K562 (cell line): ENCODE measurements at regions not wholly inside any gene's neighbourhood (a gene's known extent, or its start where the extent isn't known, plus 50 kb on each side); places are given as distances from the start of the nearest gene placed in this dataset.

Experiments
- ATAC-seq: fragments of 200-7000 bp; cut with Tn5 transposase; 3 replicates; pipeline ENCODE4 v1.9.1; 2020; ENCODE audit warnings: moderate library complexity
- BruUV-seq: library from RNA; stranded (reverse); fragments of 400-500 nt; replicated peaks from 2 replicates; lab custom pipeline; 2021; lab: Mats Ljungman, UMichigan
- CTCF ChIA-PET: fragments of 300-600 bp; formaldehyde crosslinking; extraction: SDS; loops from one replicate; lab custom pipeline; 2021; ENCODE audit warnings: low intra/inter-chr PET ratio; lab: Yijun Ruan, JAX
- POLR2A ChIA-PET: fragments of 300-600, 350-650 bp; sonication (Branson Sonifier 250); formaldehyde crosslinking; extraction: SDS; loops from one replicate; lab custom pipeline; 2021; ENCODE audit warnings: antibody characterized with exemption, inconsistent platforms; lab: Yijun Ruan, JAX
- DNase-seq, 4 experiments: peaks; one replicate each; pipeline versions ENCODE4 v3.0.0 to v3.0.0-alpha.2; 2011 to 2018; ENCODE audit warnings: low spot score in 3 of 4, mixed read lengths in 3 of 4; ENCODE audit errors: extremely low read depth in 1 of 4
- FAIRE-seq: peaks from 2 replicates; lab custom pipeline; 2011; peaks lifted over from hg19 to GRCh38; lab: Jason Lieb, UNC
- H2AFZ ChIP-seq: 2 replicates; pipeline ENCODE4 v1.6.0; 2011; ENCODE audit warnings: low read depth, low read length, control low read depth, inconsistent platforms
- H3K27ac ChIP-seq: fragments of 200-600 bp; 3 replicates; pipeline ENCODE4 v1.8.0; 2011; ENCODE audit warnings: low read depth, mild to moderate bottlenecking, control low read depth, inconsistent platforms, low read length, moderate library complexity, mixed read lengths; ENCODE audit errors: extremely low read depth
- H3K27me3 ChIP-seq, 2 experiments: fragments of 300-600 bp in 1 of 2; 2 replicates in 1 of 2; 3 replicates in 1 of 2; pipeline versions ENCODE4 v1.6.0 to v1.8.0; 2011; ENCODE audit warnings: inconsistent platforms in 2 of 2, low read length in 2 of 2, mild to moderate bottlenecking in 1 of 2, mixed read lengths in 1 of 2, moderate library complexity in 1 of 2; ENCODE audit not compliant: control insufficient read depth in 2 of 2, insufficient read depth in 2 of 2
- H3K36me3 ChIP-seq: fragments of 300-600 bp; 3 replicates; pipeline ENCODE4 v1.8.0; 2011; ENCODE audit warnings: mild to moderate bottlenecking, low read length, inconsistent platforms; ENCODE audit not compliant: control insufficient read depth, insufficient read depth
- H3K4me1 ChIP-seq, 2 experiments: fragments of 200-600 bp in 1 of 2; replicated peaks in 1 of 2; 2 replicates in 1 of 2; 3 replicates in 1 of 2; pipeline versions ENCODE4 v1.5.1 to v1.8.0; 2011; ENCODE audit warnings: inconsistent platforms in 2 of 2, low read length in 2 of 2, mild to moderate bottlenecking in 1 of 2, mixed read lengths in 1 of 2, moderate library complexity in 1 of 2; ENCODE audit not compliant: control insufficient read depth in 2 of 2, insufficient read depth in 2 of 2
- H3K4me2 ChIP-seq: 2 replicates; pipeline ENCODE4 v1.6.1; 2011; ENCODE audit warnings: low read length, control low read depth, inconsistent platforms, mixed read lengths; ENCODE audit not compliant: insufficient read depth
- H3K4me3 ChIP-seq: fragments of 200-600 bp; sonication (generic), shearing (Covaris generic); 2 replicates; pipeline ENCODE4 v1.5.1; 2016; ENCODE audit warnings: control low read depth, inconsistent platforms
- H3K79me2 ChIP-seq: fragments of 200-600 bp; 3 replicates; pipeline ENCODE4 v1.8.0; 2011; ENCODE audit warnings: low read length, inconsistent platforms; ENCODE audit not compliant: control insufficient read depth, insufficient read depth
- H3K9ac ChIP-seq, 2 experiments: 2 replicates each; pipeline versions ENCODE4 v1.6.0 to v1.6.1; 2011; ENCODE audit warnings: low read depth in 2 of 2, low read length in 2 of 2, control low read depth in 1 of 2, inconsistent platforms in 1 of 2, mild to moderate bottlenecking in 1 of 2, mixed read lengths in 1 of 2; ENCODE audit not compliant: insufficient read depth in 1 of 2
- H3K9me1 ChIP-seq: one replicate; pipeline ENCODE4 v1.6.0; 2011; ENCODE audit warnings: inconsistent platforms, mild to moderate bottlenecking, low read length, moderate library complexity; ENCODE audit not compliant: control insufficient read depth, insufficient read depth
- H3K9me3 ChIP-seq: replicated peaks from 2 replicates; pipeline ENCODE4 v1.5.1; 2011; ENCODE audit warnings: low read depth, low read length, inconsistent platforms; ENCODE audit not compliant: control insufficient read depth, insufficient read depth
- H4K20me1 ChIP-seq: replicated peaks from 2 replicates; pipeline ENCODE4 v1.6.1; 2011; ENCODE audit warnings: low read length, inconsistent platforms, mixed read lengths; ENCODE audit not compliant: control insufficient read depth, insufficient read depth
- ARID2 ChIP-seq: fragments of 450-650 bp; IDR thresholded peaks from 2 replicates; pipeline ENCODE4 v1.6.1; 2017; ENCODE audit warnings: antibody characterized with exemption, mild to moderate bottlenecking
- ATF4 ChIP-seq: fragments of 450-650 bp; formaldehyde crosslinking; IDR thresholded peaks from 2 replicates; pipeline ENCODE4 v1.4.0; 2022; ENCODE audit warnings: mild to moderate bottlenecking, moderate library complexity
- FOXA1 ChIP-seq: fragments of 450-650 bp; IDR thresholded peaks from 2 replicates; pipeline ENCODE4 v1.6.1; 2016; ENCODE audit warnings: mild to moderate bottlenecking, borderline replicate concordance
- MEIS2 ChIP-seq: fragments of 450-650 bp; IDR thresholded peaks from 2 replicates; pipeline ENCODE4 v1.6.1; 2014; ENCODE audit warnings: mild to moderate bottlenecking; ENCODE audit not compliant: partially characterized antibody
- POLR2B ChIP-seq: fragments of 450-650 bp; IDR thresholded peaks from 2 replicates; pipeline ENCODE4 v1.6.1; 2018; ENCODE audit warnings: low read depth; ENCODE audit not compliant: partially characterized antibody
- WHSC1 ChIP-seq: IDR thresholded peaks from one replicate; pipeline ENCODE4 v1.6.1; 2012; ENCODE audit warnings: low read length, control low read depth, inconsistent platforms
- ZBTB17 ChIP-seq: fragments of 450-650 bp; formaldehyde crosslinking; IDR thresholded peaks from 2 replicates; pipeline ENCODE4 v1.4.0; 2020; ENCODE audit warnings: mild to moderate bottlenecking
- ZFP1 ChIP-seq: fragments of 450-650 bp; formaldehyde crosslinking; IDR thresholded peaks from 2 replicates; pipeline ENCODE4 v1.4.0; 2020; ENCODE audit warnings: mild to moderate bottlenecking, mixed read lengths
- ZNF280B ChIP-seq: fragments of 250-450 bp; sonication (Bioruptor Pico); IDR thresholded peaks from 2 replicates; pipeline ENCODE4 v1.5.1; 2021; ENCODE audit warnings: mild to moderate bottlenecking
- WGBS: fragments of 100-300 bp; shearing (Covaris generic); methylation state at CpG from one replicate; pipeline ENCODE4 v1.1.6; 2016; ENCODE audit warnings: low coverage, mixed read lengths; ENCODE audit not compliant: insufficient coverage; ENCODE audit errors: missing lambda C conversion rate; 5-methylcytosine and 5-hydroxymethylcytosine counted together
- in situ Hi-C: fragments of 300-500 bp; cut with MboI; formaldehyde crosslinking; loops from 4 replicates; pipeline ENCODE4 v1.15.0; 2018; ENCODE audit warnings: inconsistent platforms, mixed read lengths
- intact Hi-C: fragments of 100-400 bp; cut with micrococcal nuclease; formaldehyde crosslinking; loops from 2 replicates; pipeline ENCODE4 v1.14.2; 2022
- TF ChIP-seq, protein P1 (sequence below): fragments of 450-650 bp; IDR thresholded peaks from one replicate; pipeline ENCODE4 v1.6.1; 2018; ENCODE audit warnings: mild to moderate bottlenecking, moderate library complexity; ENCODE audit not compliant: partially characterized antibody
- TF ChIP-seq, protein P2 (sequence below): sonication (generic); formaldehyde crosslinking; IDR thresholded peaks from 2 replicates; pipeline ENCODE4 v1.8.0; 2022; ENCODE audit warnings: missing genetic modification reagents, mild to moderate bottlenecking, borderline replicate concordance

DNA sequence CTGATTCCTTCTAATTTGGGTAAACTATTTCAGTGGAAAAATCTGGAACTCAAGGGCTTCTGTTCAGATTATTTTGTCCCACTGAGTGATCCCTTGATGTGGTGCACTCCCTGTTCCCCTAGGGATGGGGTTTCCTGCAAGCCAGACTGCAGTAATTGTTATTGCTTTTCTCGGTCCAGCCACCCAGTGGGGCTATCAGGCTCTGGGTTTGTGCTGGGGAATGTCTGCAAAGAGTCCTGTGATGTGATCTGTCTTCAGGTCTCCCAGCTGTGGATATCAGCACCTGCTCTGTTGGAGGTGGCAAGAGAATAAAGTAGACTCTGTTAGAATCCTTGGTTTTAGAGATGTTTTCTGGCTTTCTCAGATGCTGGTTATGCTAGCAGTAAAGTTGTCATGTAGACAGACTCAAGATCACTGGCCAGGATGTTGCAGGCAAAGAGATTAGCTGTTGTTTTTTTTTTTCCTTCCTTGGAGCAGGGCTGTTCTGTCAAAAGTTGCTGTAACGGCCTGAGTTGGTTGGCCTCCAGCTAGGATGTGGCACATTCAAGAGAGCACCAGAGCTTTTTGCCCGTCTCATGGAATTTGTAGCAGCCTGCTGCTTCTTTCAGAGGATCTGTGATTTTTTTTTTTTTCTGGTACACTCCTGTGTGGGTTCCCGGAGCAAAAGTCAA is 1314.0 kb downstream of the PCDH19 start:
- H3K27ac ChIP-seq: no peak overlapping the region
- H4K20me1 ChIP-seq: no peaks in the 10 kb centered on the region
- H2AFZ ChIP-seq: no peak overlapping the region
- no peak overlapping the region for H3K9ac ChIP-seq
- no peaks in the 10 kb centered on the region for H3K79me2 ChIP-seq
- H3K4me3 ChIP-seq: no peak overlapping the region
- POLR2A ChIA-PET: no interaction called here
- no peaks in the 10 kb centered on the region for H3K9me1 ChIP-seq
- no TSS peak for BruUV-seq
- intact Hi-C loops (no loop called here), in situ Hi-C loops (no loop called here)
- DNase-seq: no peak
- H3K4me1 ChIP-seq: no peaks in the 10 kb centered on the region
- WGBS: 0% methylated on average over 2 of the region's 4 CpGs
- CTCF ChIA-PET: no interaction called here
- no peak for ATAC-seq
- H3K27me3 ChIP-seq: no peaks in the 10 kb centered on the region
- TF ChIP-seq ZBTB17 (CRISPR knock-in tag) (no peak), WHSC1 (no peak), ZFP1 (no peak), ZNF280B (no peak), POLR2B (no peak), MEIS2 (no peak), FOXA1 (no peak), ARID2 (no peak), ATF4 (no peak)
- TF ChIP-seq, protein P1, sequence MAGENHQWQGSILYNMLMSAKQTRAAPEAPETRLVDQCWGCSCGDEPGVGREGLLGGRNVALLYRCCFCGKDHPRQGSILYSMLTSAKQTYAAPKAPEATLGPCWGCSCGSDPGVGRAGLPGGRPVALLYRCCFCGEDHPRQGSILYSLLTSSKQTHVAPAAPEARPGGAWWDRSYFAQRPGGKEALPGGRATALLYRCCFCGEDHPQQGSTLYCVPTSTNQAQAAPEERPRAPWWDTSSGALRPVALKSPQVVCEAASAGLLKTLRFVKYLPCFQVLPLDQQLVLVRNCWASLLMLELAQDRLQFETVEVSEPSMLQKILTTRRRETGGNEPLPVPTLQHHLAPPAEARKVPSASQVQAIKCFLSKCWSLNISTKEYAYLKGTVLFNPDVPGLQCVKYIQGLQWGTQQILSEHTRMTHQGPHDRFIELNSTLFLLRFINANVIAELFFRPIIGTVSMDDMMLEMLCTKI: no peak
- TF ChIP-seq, protein P2, sequence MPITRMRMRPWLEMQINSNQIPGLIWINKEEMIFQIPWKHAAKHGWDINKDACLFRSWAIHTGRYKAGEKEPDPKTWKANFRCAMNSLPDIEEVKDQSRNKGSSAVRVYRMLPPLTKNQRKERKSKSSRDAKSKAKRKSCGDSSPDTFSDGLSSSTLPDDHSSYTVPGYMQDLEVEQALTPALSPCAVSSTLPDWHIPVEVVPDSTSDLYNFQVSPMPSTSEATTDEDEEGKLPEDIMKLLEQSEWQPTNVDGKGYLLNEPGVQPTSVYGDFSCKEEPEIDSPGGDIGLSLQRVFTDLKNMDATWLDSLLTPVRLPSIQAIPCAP: no peak
- no peak for FAIRE-seq
- H3K9me3 ChIP-seq: no peaks in the 10 kb centered on the region
- no peaks in the 10 kb centered on the region for H3K36me3 ChIP-seq
- H3K4me2 ChIP-seq: no peak overlapping the region
